Stimulated activated CD8-positive, alpha-beta memory T cell treated with anti-CD3 and anti-CD28 coated beads, Interleukin-12 subunit alpha, Interleukin-12 subunit beta, amount 100 ng/mL, for 24 hours (primary cell): ENCODE measurements at regions not wholly inside any gene's neighbourhood (a gene's known extent, or its start where the extent isn't known, plus 50 kb on each side); places are given as distances from the start of the nearest gene placed in this dataset.

Source experiments
- DNase-seq: peaks from one replicate; pipeline ENCODE4 v3.0.0-alpha.2; 2020; ENCODE audit errors: extremely low read depth

GRCh38 chr4:24244663-24245490 lies 339.5 kb downstream of the DHX15 start:
- DNase-seq, result no peak

GRCh38 chr4:24243641-24244040 lies 340.7 kb downstream of the DHX15 start:
- DNase-seq, result no peak

GRCh38 chr4:24241511-24241910 lies 342.8 kb downstream of the DHX15 start:
- DNase-seq, result no peak

- no peak for DNase-seq
Observed at GRCh38 chr4:24240655-24241054, 343.7 kb downstream of the DHX15 start.

- DNase-seq, result no peak
Observed at GRCh38 chr4:24237709-24238108, 346.6 kb downstream of the DHX15 start.

- no peak for DNase-seq
Observed at GRCh38 chr4:24236532-24236931, 346.7 kb upstream of the PPARGC1A start.

GRCh38 chr4:24236120-24236519 lies 346.3 kb upstream of the PPARGC1A start:
- no peak for DNase-seq

- no peak for DNase-seq
Observed at GRCh38 chr4:24235618-24236017, 345.8 kb upstream of the PPARGC1A start.

- no peak for DNase-seq
Observed at GRCh38 chr4:24234288-24234848, 344.5 kb upstream of the PPARGC1A start.

- no peak for DNase-seq
Observed at GRCh38 chr4:24230955-24231354, 341.1 kb upstream of the PPARGC1A start.

- no peak for DNase-seq
Observed at GRCh38 chr4:24229978-24230377, 340.1 kb upstream of the PPARGC1A start.

- no peak for DNase-seq
Observed at GRCh38 chr4:24228692-24229091, 338.8 kb upstream of the PPARGC1A start.

- DNase-seq, result no peak
Observed at GRCh38 chr4:24226667-24227066, 336.8 kb upstream of the PPARGC1A start.

GRCh38 chr4:24226023-24226422 lies 336.2 kb upstream of the PPARGC1A start:
- no peak for DNase-seq

GRCh38 chr4:24224446-24224845 lies 334.6 kb upstream of the PPARGC1A start:
- no peak for DNase-seq

- DNase-seq, result no peak
Observed at GRCh38 chr4:24219209-24219608, 329.4 kb upstream of the PPARGC1A start.

GRCh38 chr4:24218566-24218965 lies 328.7 kb upstream of the PPARGC1A start:
- DNase-seq, result no peak

- DNase-seq, result no peak
Observed at GRCh38 chr4:24214796-24215195, 324.9 kb upstream of the PPARGC1A start.

GRCh38 chr4:24213961-24214360 lies 324.1 kb upstream of the PPARGC1A start:
- no peak for DNase-seq

GRCh38 chr4:24212642-24213041 lies 322.8 kb upstream of the PPARGC1A start:
- DNase-seq, result no peak

- no peak for DNase-seq
Observed at GRCh38 chr4:24211856-24212255, 322.0 kb upstream of the PPARGC1A start.

- no peak for DNase-seq
Observed at GRCh38 chr4:24210332-24210902, 320.6 kb upstream of the PPARGC1A start.

GRCh38 chr4:24209906-24210305 lies 320.1 kb upstream of the PPARGC1A start:
- no peak for DNase-seq
